ENCODE measurements at regions not wholly inside any gene's neighbourhood (a gene's known extent, or its start where the extent isn't known, plus 50 kb on each side); places are given as distances from the start of the nearest gene placed in this dataset.

DNA sequence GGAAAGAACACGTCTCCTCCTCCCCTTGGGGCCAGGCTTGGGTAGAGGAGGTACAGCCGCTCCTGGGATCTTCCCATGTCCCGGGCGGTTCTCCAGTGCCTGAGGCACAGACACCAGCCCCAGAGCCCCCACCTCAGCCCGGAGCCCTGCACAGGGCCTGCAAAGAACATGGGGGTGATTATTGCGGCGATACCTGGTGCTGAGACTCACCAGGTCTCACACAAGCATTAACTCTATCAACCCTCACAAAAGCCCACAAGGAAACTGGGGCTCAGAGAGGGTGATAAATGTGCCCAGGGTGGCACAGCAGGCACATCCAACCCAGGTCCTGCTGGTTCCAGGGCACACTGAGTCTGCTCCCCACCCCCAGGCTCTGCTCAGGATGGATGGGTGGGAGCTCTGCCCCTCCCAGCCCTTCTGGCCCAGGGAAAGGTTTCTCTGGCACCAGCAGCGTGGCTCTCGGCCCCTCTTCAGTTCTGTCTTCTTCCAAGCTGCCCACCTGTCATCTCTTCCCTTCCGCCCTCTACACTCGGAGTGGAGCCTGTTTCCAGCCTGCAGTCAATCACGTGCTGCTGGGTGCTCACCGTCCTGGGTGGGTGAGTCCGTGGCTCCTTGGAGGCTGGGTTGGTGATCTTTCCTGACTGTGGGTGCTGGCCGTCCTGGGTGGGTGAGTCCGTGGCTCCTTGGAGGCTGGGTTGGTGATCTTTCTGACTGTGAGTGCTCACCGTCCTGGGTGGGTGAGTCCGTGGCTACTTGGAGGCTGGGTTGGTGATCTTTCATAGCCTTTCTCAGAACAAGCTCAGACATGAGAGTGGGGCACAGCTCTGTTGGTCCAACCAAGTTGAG lies 53.6 kb upstream of the AJAP1 start:
- no peak for DNase-seq

DNA sequence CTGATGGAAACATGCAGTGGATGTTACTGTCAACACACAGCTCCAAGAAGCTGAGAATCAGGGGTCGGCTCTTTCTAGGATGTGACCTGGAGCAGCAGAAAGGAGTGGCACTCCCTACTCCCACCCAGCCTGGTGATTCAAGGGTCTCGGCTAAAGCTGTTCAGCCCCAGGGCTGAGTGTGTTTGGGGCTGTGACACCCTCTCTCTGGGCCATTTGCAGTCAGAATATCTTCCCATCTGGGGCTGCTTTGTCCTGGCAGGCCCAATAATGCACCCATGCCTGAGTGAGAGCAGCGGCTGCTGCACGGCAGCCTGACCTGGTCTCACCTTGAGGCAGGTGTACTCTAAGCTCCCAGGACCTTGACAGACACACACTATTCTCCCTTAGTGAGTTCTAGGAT lies 52.5 kb upstream of the AJAP1 start:
- DNase-seq: no peak

DNA sequence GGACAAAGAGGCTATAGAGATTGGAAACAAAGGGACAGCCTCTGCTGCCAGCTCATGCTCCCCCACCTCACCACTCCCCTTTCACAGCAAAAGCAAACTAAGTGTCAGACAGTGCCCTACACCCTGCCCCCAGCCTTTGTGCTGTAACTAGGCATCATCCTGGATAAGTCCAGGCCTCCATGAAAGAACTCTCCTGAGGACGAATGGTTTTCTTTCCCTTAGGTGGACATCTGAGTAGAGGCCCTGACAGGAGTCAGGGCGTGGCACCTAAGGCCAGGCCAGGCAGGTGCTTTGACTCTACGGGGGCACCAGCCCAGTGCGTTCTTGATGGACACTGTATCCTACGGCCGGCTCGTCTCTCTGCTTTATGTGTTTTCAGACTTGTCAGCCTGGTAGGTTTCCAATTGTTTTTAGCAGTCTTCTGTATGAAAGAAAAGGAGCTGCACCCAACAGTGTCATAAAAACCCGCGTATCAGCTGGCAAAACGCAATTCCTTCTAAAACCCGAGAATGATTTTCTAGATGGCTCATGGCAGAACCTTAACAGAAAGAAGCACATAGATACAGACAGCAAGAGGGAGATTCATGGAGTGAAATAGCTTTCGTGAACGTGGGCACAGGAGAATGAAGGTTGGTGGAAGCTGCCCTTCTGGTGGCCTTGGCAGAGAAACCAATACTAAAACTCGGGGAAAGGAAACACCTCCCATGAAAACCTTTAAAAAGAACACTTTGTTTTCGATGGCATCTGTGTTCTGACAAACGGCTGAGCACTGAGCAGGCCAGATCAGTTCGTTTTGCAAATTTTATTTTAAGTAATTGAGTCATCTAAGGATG lies 51.7 kb upstream of the AJAP1 start:
- no peak for DNase-seq

DNA sequence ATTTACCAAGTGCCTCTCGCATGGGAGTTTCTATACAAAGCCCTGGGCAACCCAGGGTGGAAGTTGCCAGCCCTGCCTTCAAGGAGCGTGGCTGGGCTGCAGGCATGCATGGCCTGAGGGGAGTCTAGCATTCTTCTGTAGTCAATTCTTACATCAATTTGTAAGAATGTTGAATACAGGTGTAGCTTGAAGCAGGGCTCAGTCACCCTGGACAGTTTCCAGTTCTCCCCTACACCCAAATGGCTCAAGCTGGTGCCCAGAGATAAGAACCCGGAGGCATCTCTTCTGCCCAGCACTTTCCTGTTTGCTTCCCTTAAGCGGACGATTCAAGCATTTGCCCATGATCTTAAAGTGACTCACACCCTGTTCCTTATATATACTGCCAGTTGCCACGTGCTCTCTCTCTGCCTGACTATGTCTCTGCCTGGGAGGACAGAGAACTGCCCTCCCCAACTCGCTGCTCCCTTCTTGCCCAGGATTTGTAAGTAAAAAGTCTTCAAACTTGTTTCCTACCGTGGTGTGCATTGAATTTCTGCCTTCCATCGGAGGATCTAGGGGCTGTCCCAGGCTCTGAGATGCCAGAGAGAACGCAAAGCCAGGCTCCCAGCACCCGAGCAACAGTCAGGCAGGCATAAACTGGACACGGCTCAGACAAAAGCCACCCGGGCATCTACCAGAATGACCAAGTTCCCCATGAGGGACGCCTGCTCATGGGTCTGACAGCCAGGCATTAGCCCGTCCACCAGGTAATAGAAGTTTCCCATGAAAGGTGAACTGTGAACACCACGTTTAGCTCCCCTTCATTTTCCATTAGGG lies 50.9 kb upstream of the AJAP1 start:
- DNase-seq: no peak

All from DMS79 treated with DMSO at 0.1 percent for 48 hours (cell line).